ENCODE measurements at regions not wholly inside any gene's neighbourhood (a gene's known extent, or its start where the extent isn't known, plus 50 kb on each side); places are given as distances from the start of the nearest gene placed in this dataset.
"Not testable (repeated sequence)": the region's sequence is repeated elsewhere in the genome, so short reads cannot be mapped to it uniquely, and the experiment has no call there.

- no peak for FAIRE-seq
- TF ChIP-seq, protein P1, sequence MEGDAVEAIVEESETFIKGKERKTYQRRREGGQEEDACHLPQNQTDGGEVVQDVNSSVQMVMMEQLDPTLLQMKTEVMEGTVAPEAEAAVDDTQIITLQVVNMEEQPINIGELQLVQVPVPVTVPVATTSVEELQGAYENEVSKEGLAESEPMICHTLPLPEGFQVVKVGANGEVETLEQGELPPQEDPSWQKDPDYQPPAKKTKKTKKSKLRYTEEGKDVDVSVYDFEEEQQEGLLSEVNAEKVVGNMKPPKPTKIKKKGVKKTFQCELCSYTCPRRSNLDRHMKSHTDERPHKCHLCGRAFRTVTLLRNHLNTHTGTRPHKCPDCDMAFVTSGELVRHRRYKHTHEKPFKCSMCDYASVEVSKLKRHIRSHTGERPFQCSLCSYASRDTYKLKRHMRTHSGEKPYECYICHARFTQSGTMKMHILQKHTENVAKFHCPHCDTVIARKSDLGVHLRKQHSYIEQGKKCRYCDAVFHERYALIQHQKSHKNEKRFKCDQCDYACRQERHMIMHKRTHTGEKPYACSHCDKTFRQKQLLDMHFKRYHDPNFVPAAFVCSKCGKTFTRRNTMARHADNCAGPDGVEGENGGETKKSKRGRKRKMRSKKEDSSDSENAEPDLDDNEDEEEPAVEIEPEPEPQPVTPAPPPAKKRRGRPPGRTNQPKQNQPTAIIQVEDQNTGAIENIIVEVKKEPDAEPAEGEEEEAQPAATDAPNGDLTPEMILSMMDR (IDR thresholded peaks at IDR 0.05; ENCODE audit: insufficient read depth, missing control alignments), result no peak
- no peak for DNase-seq (ENCODE audit: insufficient read length, low spot score)
Measured at GRCh38 chr2:18272148-18272494, 288.3 kb downstream of the RDH14 start.

GRCh38 chr2:18271370-18272147, 288.9 kb downstream of the RDH14 start:
- DNase-seq (ENCODE audit: insufficient read length, low spot score), result no peak
- FAIRE-seq, result no peak
- TF ChIP-seq, protein P1 (IDR thresholded peaks at IDR 0.05; ENCODE audit: insufficient read depth, missing control alignments), result no peak

GRCh38 chr2:18268400-18268799, 292.1 kb downstream of the RDH14 start:
- DNase-seq (ENCODE audit: insufficient read length, low spot score) (no peak), FAIRE-seq (no peak)
- TF ChIP-seq, protein P1 (IDR thresholded peaks at IDR 0.05; ENCODE audit: insufficient read depth, missing control alignments), result no peak

- DNase-seq (ENCODE audit: insufficient read length, low spot score) (no peak), FAIRE-seq (no peak)
- TF ChIP-seq, protein P1 (IDR thresholded peaks at IDR 0.05; ENCODE audit: insufficient read depth, missing control alignments), result no peak
Measured at GRCh38 chr2:18267501-18267900, 293.0 kb downstream of the RDH14 start.

GRCh38 chr2:18266699-18267098, 293.8 kb downstream of the RDH14 start:
- FAIRE-seq; DNase-seq (ENCODE audit: insufficient read length, low spot score): not testable (repeated sequence)

- DNase-seq (ENCODE audit: insufficient read length, low spot score) (no peak), FAIRE-seq (no peak)
- TF ChIP-seq, protein P1 (IDR thresholded peaks at IDR 0.05; ENCODE audit: insufficient read depth, missing control alignments), result no peak
Measured at GRCh38 chr2:18265614-18266586, 294.6 kb downstream of the RDH14 start.

- no peak for DNase-seq (ENCODE audit: insufficient read length, low spot score)
- TF ChIP-seq, protein P1 (IDR thresholded peaks at IDR 0.05; ENCODE audit: insufficient read depth, missing control alignments), result no peak
- FAIRE-seq, result no peak
Measured at GRCh38 chr2:18262601-18263000, 297.9 kb downstream of the RDH14 start.

Data from D721Med (cell line).